SU-DHL-6 (cell line): ENCODE measurements at regions not wholly inside any gene's neighbourhood (a gene's known extent, or its start where the extent isn't known, plus 50 kb on each side); places are given as distances from the start of the nearest gene placed in this dataset.

Experiments used
- H2AFZ ChIP-seq: fragments of 200-600 bp; sonication (generic); 2 replicates; pipeline ENCODE4 v1.6.1; 2014; ENCODE audit warnings: low read depth, mild to moderate bottlenecking, moderate library complexity, mixed read lengths, antibody characterized with exemption, low read length; ENCODE audit not compliant: severe bottlenecking
- H3F3A ChIP-seq: fragments of 200-600 bp; shearing (Covaris generic); 2 replicates; pipeline ENCODE4 v1.6.0; 2016; ENCODE audit warnings: antibody characterized with exemption, mild to moderate bottlenecking; ENCODE audit not compliant: insufficient read depth
- H3K27ac ChIP-seq: fragments of 200-600 bp; sonication (generic); 2 replicates; pipeline ENCODE4 v1.5.1; 2016; ENCODE audit warnings: low read depth, mild to moderate bottlenecking, low read length, moderate library complexity, mixed read lengths
- H3K27me3 ChIP-seq: fragments of 200-600 bp; sonication (generic), shearing (Covaris generic); 2 replicates; pipeline ENCODE4 v1.6.0; 2014; ENCODE audit warnings: mild to moderate bottlenecking, low read length
- H3K36me3 ChIP-seq: fragments of 200-600 bp; sonication (generic); 2 replicates; pipeline ENCODE4 v1.6.1; 2014; ENCODE audit warnings: mild to moderate bottlenecking, low read length, mixed read lengths
- H3K4me2 ChIP-seq: fragments of 300-600, 200-600 bp; shearing (Covaris generic), sonication (generic); 2 replicates; pipeline ENCODE4 v1.6.0; 2014; ENCODE audit warnings: low read length, low read depth, mild to moderate bottlenecking; ENCODE audit not compliant: poor library complexity, severe bottlenecking
- H3K4me3 ChIP-seq: fragments of 200-600 bp; sonication (generic); 2 replicates; pipeline ENCODE4 v1.5.1; 2014; ENCODE audit warnings: antibody characterized with exemption, low read length, mild to moderate bottlenecking, mixed read lengths; ENCODE audit not compliant: insufficient read depth, poor library complexity, severe bottlenecking
- H3K79me2 ChIP-seq: fragments of 200-600 bp; sonication (generic); 2 replicates; pipeline ENCODE4 v1.6.1; 2014; ENCODE audit warnings: mild to moderate bottlenecking, low read length, moderate library complexity; ENCODE audit not compliant: insufficient read depth
- H3K9ac ChIP-seq: fragments of 200-600 bp; sonication (generic); 2 replicates; pipeline ENCODE4 v1.7.0; 2014; ENCODE audit warnings: mild to moderate bottlenecking, low read length
- H3K9me2 ChIP-seq: fragments of 200-600 bp; sonication (generic); replicated peaks from 2 replicates; pipeline ENCODE4 v1.6.1; 2014; ENCODE audit warnings: low read length; ENCODE audit not compliant: insufficient read depth
- H3K9me3 ChIP-seq: fragments of 200-600 bp; sonication (generic); 2 replicates; pipeline ENCODE4 v1.6.1; 2014; ENCODE audit warnings: low read length, mixed read lengths; ENCODE audit not compliant: insufficient read depth
- H4K20me1 ChIP-seq: fragments of 200-600 bp; sonication (generic); 2 replicates; pipeline ENCODE4 v1.6.1; 2014; ENCODE audit warnings: low read depth, mild to moderate bottlenecking, antibody characterized with exemption, low read length, moderate library complexity, mixed read lengths
- CTCF ChIP-seq: fragments of 200-600 bp; sonication (generic); IDR thresholded peaks from one replicate; pipeline ENCODE4 v1.5.1; 2017; ENCODE audit warnings: antibody characterized with exemption, mild to moderate bottlenecking, low read length, moderate library complexity; ENCODE audit not compliant: insufficient read depth, poor library complexity, severe bottlenecking
- EZH2phosphoT487 ChIP-seq: fragments of 200-600 bp; sonication (generic), shearing (Covaris generic); conservative IDR thresholded peaks from 2 replicates; pipeline ENCODE4 v1.6.1; 2018; ENCODE audit warnings: mild to moderate bottlenecking, antibody characterized with exemption, low read length, moderate library complexity, mixed read lengths

GRCh38 chr9:108698231-108698630, 157.6 kb downstream of the ACTL7B start:
- Histone ChIP-seq H2AFZ (no peak overlapping the region), H4K20me1 (no peaks in the 10 kb centered on the region), H3K79me2 (no peaks in the 10 kb centered on the region), H3K4me3 (no peak overlapping the region), H3K4me2 (no peak overlapping the region), H3K9me3 (no peaks in the 10 kb centered on the region), H3K9ac (no peak overlapping the region), H3K36me3 (no peaks in the 10 kb centered on the region), H3K27me3 (no peaks in the 10 kb centered on the region; the same call in 1 of the 2 replicates), H3K27ac (no peak overlapping the region), H3K9me2 (no peaks in the 10 kb centered on the region), H3F3A (no peaks in the 10 kb centered on the region)
- TF ChIP-seq EZH2phosphoT487, result no peak
- TF ChIP-seq CTCF, result no peak

GRCh38 chr9:108696156-108696555, 159.6 kb downstream of the ACTL7B start:
- Histone ChIP-seq H3K79me2 (no peaks in the 10 kb centered on the region), H3K27ac (no peak overlapping the region), H3K4me3 (no peak overlapping the region), H3K9me3 (no peaks in the 10 kb centered on the region), H3F3A (no peaks in the 10 kb centered on the region), H2AFZ (no peak overlapping the region), H3K9me2 (no peaks in the 10 kb centered on the region), H4K20me1 (no peaks in the 10 kb centered on the region), H3K27me3 (no peaks in the 10 kb centered on the region; the same call in 1 of the 2 replicates), H3K4me2 (no peak overlapping the region), H3K36me3 (no peaks in the 10 kb centered on the region), H3K9ac (no peak overlapping the region)
- TF ChIP-seq EZH2phosphoT487, result no peak
- no peak for TF ChIP-seq CTCF

GRCh38 chr9:108694170-108694569, 161.6 kb downstream of the ACTL7B start:
- H3K9me3 ChIP-seq, result no peaks in the 10 kb centered on the region
- no peaks in the 10 kb centered on the region for H3K36me3 ChIP-seq
- no peaks in the 10 kb centered on the region; the same call in 1 of the 2 replicates for H3K27me3 ChIP-seq
- no peaks in the 10 kb centered on the region for H3F3A ChIP-seq
- H3K4me2 ChIP-seq, result no peak overlapping the region
- no peak overlapping the region for H3K27ac ChIP-seq
- no peak for TF ChIP-seq EZH2phosphoT487
- no peak for TF ChIP-seq CTCF
- H4K20me1 ChIP-seq, result no peaks in the 10 kb centered on the region
- H2AFZ ChIP-seq, result no peak overlapping the region
- H3K4me3 ChIP-seq, result no peak overlapping the region
- no peak overlapping the region for H3K9ac ChIP-seq
- H3K9me2 ChIP-seq, result no peaks in the 10 kb centered on the region
- H3K79me2 ChIP-seq, result no peaks in the 10 kb centered on the region
